B cell (primary cell): ENCODE measurements at regions not wholly inside any gene's neighbourhood (a gene's known extent, or its start where the extent isn't known, plus 50 kb on each side); places are given as distances from the start of the nearest gene placed in this dataset.

Source experiments
- ATAC-seq: fragments of 200-7000 bp; cut with Tn5 transposase; one replicate; pipeline ENCODE4 v1.10.0; 2021; ENCODE audit warnings: low read depth, mild to moderate bottlenecking, moderate number of reproducible peaks, moderate library complexity
- CTCF ChIA-PET: fragments of 350-600 bp; sonication (Branson Sonifier 250); formaldehyde crosslinking; loops from one replicate; lab custom pipeline; 2021; ENCODE audit warnings: antibody characterized with exemption, inconsistent platforms; lab: Charles Lee
- POLR2A ChIA-PET: fragments of 350-600 bp; sonication (Branson Sonifier 250); formaldehyde crosslinking; loops from one replicate; lab custom pipeline; 2021; ENCODE audit warnings: antibody characterized with exemption; lab: Charles Lee
- DNase-seq: peaks from one replicate; pipeline ENCODE4 v3.0.0; 2013
- H2AFZ ChIP-seq: 2 replicates; pipeline ENCODE4 v1.6.1; 2012; ENCODE audit warnings: mild to moderate bottlenecking, low read depth, low read length; ENCODE audit not compliant: insufficient read depth, poor library complexity, severe bottlenecking
- H3K27ac ChIP-seq, 2 donors: 1 replicate in 1 of 2; 2 replicates in 1 of 2; pipeline ENCODE4 v1.5.1; 2012 to 2013; ENCODE audit warnings: low read length in 2 of 2, mild to moderate bottlenecking in 2 of 2, moderate library complexity in 1 of 2
- H3K27me3 ChIP-seq, 4 experiments: fragments of 200-600 bp in 1 of 4; sonication (generic) in 1 of 4; replicated peaks in 1 of 4; 1 replicate in 2 of 4; 2 replicates in 2 of 4; pipeline versions ENCODE4 v1.6.1 to v1.7.0; 2013 to 2016; ENCODE audit warnings: low read length in 3 of 4, mild to moderate bottlenecking in 2 of 4, mixed read lengths in 1 of 4, moderate library complexity in 1 of 4; ENCODE audit not compliant: insufficient read depth in 4 of 4, control insufficient read depth in 3 of 4; ENCODE audit errors: control extremely low read depth in 1 of 4
- H3K36me3 ChIP-seq, 2 experiments: replicated peaks in 1 of 2; 1 replicate in 1 of 2; 2 replicates in 1 of 2; pipeline versions ENCODE4 v1.6.1 to v1.7.1; 2013; ENCODE audit warnings: low read length in 1 of 2; ENCODE audit not compliant: insufficient read depth in 2 of 2, control insufficient read depth in 1 of 2; ENCODE audit errors: control extremely low read depth in 1 of 2, extremely low read depth in 1 of 2
- H3K4me1 ChIP-seq, 2 donors: fragments of 200-600 bp in 1 of 2; sonication (generic) in 1 of 2; 1 replicate in 1 of 2; 2 replicates in 1 of 2; pipeline versions ENCODE4 v1.5.1 to v1.6.1; 2013 to 2017; ENCODE audit warnings: low read length in 2 of 2; ENCODE audit not compliant: control insufficient read depth in 2 of 2, insufficient read depth in 2 of 2
- H3K4me2 ChIP-seq: replicated peaks from 2 replicates; pipeline ENCODE3; 2012; ENCODE audit warnings: mild to moderate bottlenecking, low read depth, low read length; ENCODE audit not compliant: poor library complexity, severe bottlenecking
- H3K4me3 ChIP-seq, 5 experiments: fragments of 200-600 bp in 1 of 5; sonication (generic) in 1 of 5; 1 replicate in 3 of 5; 2 replicates in 2 of 5; pipeline versions ENCODE4 v1.5.1 to v1.7.0; 2011 to 2016; ENCODE audit warnings: low read length in 4 of 5, mild to moderate bottlenecking in 4 of 5, low read depth in 2 of 5, control low read depth in 1 of 5, moderate library complexity in 1 of 5; ENCODE audit not compliant: insufficient read depth in 1 of 5; ENCODE audit errors: control extremely low read depth in 1 of 5, extremely low read depth in 1 of 5
- H3K79me2 ChIP-seq: fragments of 200-600 bp; sonication (generic); one replicate; pipeline ENCODE4 v1.6.0; 2016; ENCODE audit warnings: low read length; ENCODE audit not compliant: control insufficient read depth, insufficient read depth
- H3K9ac ChIP-seq: fragments of 200-600 bp; sonication (generic); 2 replicates; pipeline ENCODE4 v1.6.1; 2017; ENCODE audit warnings: mild to moderate bottlenecking, low read length, moderate library complexity
- H3K9me3 ChIP-seq, 3 donors: one replicate each; pipeline versions ENCODE4 v1.6.1 to v1.7.1; 2013; ENCODE audit warnings: low read length in 2 of 3; ENCODE audit not compliant: control insufficient read depth in 2 of 3, insufficient read depth in 1 of 3; ENCODE audit errors: control extremely low read depth in 1 of 3
- H4K20me1 ChIP-seq: 2 replicates; pipeline ENCODE4 v1.6.0; 2012; ENCODE audit warnings: mild to moderate bottlenecking, low read length; ENCODE audit not compliant: insufficient read depth, control insufficient read depth, poor library complexity, severe bottlenecking
- H3K27ac Mint-ChIP-seq: one replicate; pipeline ENCODE4 v1.8.0; 2021; ENCODE audit warnings: mixed read lengths
- H3K27me3 Mint-ChIP-seq: one replicate; pipeline ENCODE4 v1.8.0; 2021; ENCODE audit warnings: mixed read lengths
- H3K4me1 Mint-ChIP-seq: one replicate; pipeline ENCODE4 v1.8.0; 2021; ENCODE audit warnings: mixed read lengths
- H3K4me3 Mint-ChIP-seq: one replicate; pipeline ENCODE4 v1.8.0; 2021; ENCODE audit warnings: mixed read lengths
- H3K9me3 Mint-ChIP-seq: one replicate; pipeline ENCODE4 v1.8.0; 2022; ENCODE audit warnings: mixed read lengths; ENCODE audit not compliant: insufficient read depth
- EZH2 ChIP-seq: IDR thresholded peaks from 2 replicates; pipeline ENCODE4 v1.6.1; 2012; ENCODE audit warnings: borderline replicate concordance, low read depth, mild to moderate bottlenecking, moderate library complexity, low read length; ENCODE audit not compliant: insufficient read depth, poor library complexity, severe bottlenecking
- WGBS: methylation state at CpG from one replicate; pipeline ENCODE4 v1.1.5; 2013; ENCODE audit warnings: missing lambda C conversion rate; ENCODE audit not compliant: insufficient coverage; 5-methylcytosine and 5-hydroxymethylcytosine counted together
- intact Hi-C: fragments of 100-400 bp; cut with micrococcal nuclease; formaldehyde crosslinking; loops from one replicate; pipeline ENCODE4 v1.10.0; 2022
- TF ChIP-seq, protein P1 (sequence below): fragments of 200-600 bp; IDR thresholded peaks from one replicate; pipeline ENCODE4 v1.8.0; 2022; ENCODE audit warnings: antibody characterized with exemption, mild to moderate bottlenecking

DNA sequence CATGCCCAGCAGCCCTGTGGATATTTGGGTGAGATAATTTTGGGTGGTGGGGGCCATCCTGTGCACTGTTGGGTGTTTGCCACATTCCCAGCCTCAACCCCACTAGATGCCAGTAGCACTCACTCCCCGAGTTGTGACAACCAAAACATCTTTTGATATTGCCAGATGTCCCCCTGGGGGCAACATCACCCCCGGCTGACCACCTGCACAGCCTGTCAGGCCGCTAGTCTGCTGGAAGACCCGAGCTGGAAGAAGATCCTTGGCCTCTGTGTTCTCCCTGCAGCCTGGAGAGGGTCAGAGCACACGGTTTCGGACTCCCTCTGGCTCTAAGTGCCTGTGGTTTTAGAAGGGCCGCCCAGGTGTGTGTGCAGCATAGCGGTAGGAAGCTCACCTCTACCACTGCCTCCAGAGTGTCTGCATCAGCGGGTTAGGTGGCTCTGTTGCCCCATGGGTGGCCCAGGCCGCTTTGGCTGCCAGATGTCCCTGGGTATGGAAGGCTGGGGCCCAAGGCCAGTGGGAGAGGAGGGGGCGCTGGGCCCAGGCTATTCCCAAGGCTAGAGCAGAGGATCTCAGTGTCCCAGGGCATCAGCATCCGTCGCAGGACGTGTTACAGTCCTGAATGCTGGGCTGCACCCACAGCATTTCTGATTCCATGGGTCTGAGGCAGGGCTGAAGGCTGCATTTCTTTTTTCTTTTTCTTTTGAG is 195.8 kb upstream of the GSE1 start:
- H2AFZ ChIP-seq, result no peak overlapping the region
- ChIA-PET POLR2A (no interaction called here), CTCF (interaction anchor here (2.4 to 5.7 kb wide), 2 partner anchors 193 to 200 kb away, joined by 14 to 55 read pairs; no protein-coding TSS in a partner anchor)
- no peak for TF ChIP-seq EZH2
- TF ChIP-seq, protein P1, sequence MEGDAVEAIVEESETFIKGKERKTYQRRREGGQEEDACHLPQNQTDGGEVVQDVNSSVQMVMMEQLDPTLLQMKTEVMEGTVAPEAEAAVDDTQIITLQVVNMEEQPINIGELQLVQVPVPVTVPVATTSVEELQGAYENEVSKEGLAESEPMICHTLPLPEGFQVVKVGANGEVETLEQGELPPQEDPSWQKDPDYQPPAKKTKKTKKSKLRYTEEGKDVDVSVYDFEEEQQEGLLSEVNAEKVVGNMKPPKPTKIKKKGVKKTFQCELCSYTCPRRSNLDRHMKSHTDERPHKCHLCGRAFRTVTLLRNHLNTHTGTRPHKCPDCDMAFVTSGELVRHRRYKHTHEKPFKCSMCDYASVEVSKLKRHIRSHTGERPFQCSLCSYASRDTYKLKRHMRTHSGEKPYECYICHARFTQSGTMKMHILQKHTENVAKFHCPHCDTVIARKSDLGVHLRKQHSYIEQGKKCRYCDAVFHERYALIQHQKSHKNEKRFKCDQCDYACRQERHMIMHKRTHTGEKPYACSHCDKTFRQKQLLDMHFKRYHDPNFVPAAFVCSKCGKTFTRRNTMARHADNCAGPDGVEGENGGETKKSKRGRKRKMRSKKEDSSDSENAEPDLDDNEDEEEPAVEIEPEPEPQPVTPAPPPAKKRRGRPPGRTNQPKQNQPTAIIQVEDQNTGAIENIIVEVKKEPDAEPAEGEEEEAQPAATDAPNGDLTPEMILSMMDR, result no peak
- H3K4me3 ChIP-seq, result no peak overlapping the region
- H3K9me3 Mint-ChIP-seq, result peaks cover 4% of the 10 kb centered on the region
- no peak overlapping the region for H3K27ac Mint-ChIP-seq
- intact Hi-C loops, result no loop called here
- 81% methylated on average over 14 of the region's 14 CpGs for WGBS
- H3K4me1 Mint-ChIP-seq, result no peaks in the 10 kb centered on the region
- DNase-seq (no peak), ATAC-seq (no peak)
- no peak overlapping the region for H3K4me3 Mint-ChIP-seq
- H3K27me3 Mint-ChIP-seq, result peaks cover 14% of the 10 kb centered on the region
- no peaks in the 10 kb centered on the region for H3K79me2 ChIP-seq
- no peak overlapping the region for H3K27ac ChIP-seq
- H3K4me2 ChIP-seq, result no peak overlapping the region
- H3K9me3 ChIP-seq, result peaks cover 0 to 15% (median 4%) of the 10 kb centered on the region in 3 donors
- H3K36me3 ChIP-seq, result no peaks in the 10 kb centered on the region
- H4K20me1 ChIP-seq, result no peaks in the 10 kb centered on the region
- no peaks in the 10 kb centered on the region for H3K27me3 ChIP-seq
- H3K9ac ChIP-seq, result no peak overlapping the region
- peaks cover 0 to 5% of the 10 kb centered on the region in 2 donors for H3K4me1 ChIP-seq

GRCh38 chr16:85418978-85419491 is 194.1 kb upstream of the GSE1 start:
- TF ChIP-seq, protein P1, result no peak
- no peak for TF ChIP-seq EZH2
- ChIA-PET POLR2A (no interaction called here), CTCF (interaction anchor here (1.1 to 6.1 kb wide), 7 partner anchors 10 to 198 kb away, joined by 3 to 55 read pairs (median 10); no protein-coding TSS in a partner anchor)
- Histone ChIP-seq H3K4me2 (no peak overlapping the region), H3K27me3 (peaks cover 0 to 3% (median 0%) of the 10 kb centered on the region in 4 experiments), H3K4me3 (no peak overlapping the region), H3K9me3 (peaks cover 0 to 3% (median 0%) of the 10 kb centered on the region in 3 donors), H3K79me2 (no peaks in the 10 kb centered on the region), H3K27ac (no peak overlapping the region), H2AFZ (no peak overlapping the region), H3K9ac (no peak overlapping the region), H3K4me1 (peaks cover 0 to 5% of the 10 kb centered on the region in 2 donors), H3K36me3 (no peaks in the 10 kb centered on the region), H4K20me1 (no peaks in the 10 kb centered on the region)
- intact Hi-C loops, result no loop called here
- Mint-ChIP-seq H3K27me3 (peaks cover 16% of the 10 kb centered on the region), H3K27ac (no peak overlapping the region), H3K9me3 (no peaks in the 10 kb centered on the region), H3K4me1 (no peaks in the 10 kb centered on the region), H3K4me3 (no peak overlapping the region)
- DNase-seq (no peak), ATAC-seq (no peak)
- 85% methylated on average over 17 of the region's 17 CpGs for WGBS
